HG02678 (cell line): ENCODE measurements at regions not wholly inside any gene's neighbourhood (a gene's known extent, or its start where the extent isn't known, plus 50 kb on each side); places are given as distances from the start of the nearest gene placed in this dataset.
"Not testable (repeated sequence)": the region's sequence is repeated elsewhere in the genome, so short reads cannot be mapped to it uniquely, and the experiment has no call there.

ENCODE experiments used
- ATAC-seq: cut with Tn5 transposase; IDR thresholded peaks from one replicate; pipeline ENCODE4 v1.9.1; 2021; ENCODE audit warnings: mild to moderate bottlenecking, moderate library complexity; ENCODE audit not compliant: unreplicated experiment

GRCh38 chr2:210376694-210377093 lies 61.7 kb upstream of the MYL1 start:
- ATAC-seq, result no peak

DNA sequence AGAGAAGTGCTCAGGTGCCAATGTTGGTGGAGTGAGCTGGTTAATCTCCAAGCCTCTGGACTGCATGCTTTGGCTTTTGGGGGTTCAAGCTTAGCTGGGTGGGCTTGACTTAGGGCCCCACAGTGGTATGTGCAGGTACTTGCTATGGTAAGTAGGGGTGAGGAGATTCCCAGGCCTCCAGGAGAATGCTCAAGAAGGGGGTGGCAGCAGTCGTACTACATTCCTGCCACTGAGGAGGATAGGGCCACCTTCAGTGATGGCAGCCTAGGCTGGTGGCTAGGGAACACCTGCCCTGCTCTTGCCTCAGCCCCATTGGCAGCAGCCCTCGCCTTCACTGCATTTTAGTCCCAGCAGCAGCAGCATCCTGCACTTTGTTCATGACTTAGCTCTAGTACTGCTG lies 55.6 kb upstream of the MYL1 start:
- ATAC-seq, result no peak

GRCh38 chr2:210366675-210367080 lies 51.7 kb upstream of the MYL1 start:
- peak; percentile 79 for ATAC-seq

- ATAC-seq, result not testable (repeated sequence)
Observed at GRCh38 chr2:210365475-210365874, 50.5 kb upstream of the MYL1 start.
